GM18907 (cell line): ENCODE measurements at regions not wholly inside any gene's neighbourhood (a gene's known extent, or its start where the extent isn't known, plus 50 kb on each side); places are given as distances from the start of the nearest gene placed in this dataset.

Experiments used
- ATAC-seq: cut with Tn5 transposase; IDR thresholded peaks from one replicate; pipeline ENCODE4 v1.9.1; 2021; ENCODE audit warnings: mild to moderate bottlenecking, moderate library complexity; ENCODE audit not compliant: unreplicated experiment

- no peak for ATAC-seq
Observed at GRCh38 chr6:83792846-83793245, 60.3 kb upstream of the RIPPLY2 start.

GRCh38 chr6:83781506-83781905 lies 71.7 kb upstream of the RIPPLY2 start:
- ATAC-seq, result no peak

GRCh38 chr6:83770910-83771309 lies 62.0 kb upstream of the SNAP91 start:
- peak; percentile 76 for ATAC-seq

- no peak for ATAC-seq
Observed at GRCh38 chr6:83769413-83769812, 60.5 kb upstream of the SNAP91 start.

- ATAC-seq, result peak; percentile 78
Observed at GRCh38 chr6:83767033-83767432, 58.1 kb upstream of the SNAP91 start.
